IMR-90 (cell line): ENCODE measurements at regions not wholly inside any gene's neighbourhood (a gene's known extent, or its start where the extent isn't known, plus 50 kb on each side); places are given as distances from the start of the nearest gene placed in this dataset.

Source experiments
- ATAC-seq: fragments of 200-7000 bp; cut with Tn5 transposase; 2 replicates; pipeline ENCODE4 v1.9.1; 2020; ENCODE audit warnings: low read depth, mild to moderate bottlenecking, moderate library complexity
- BruUV-seq: library from RNA; stranded (reverse); fragments of 400-500 nt; replicated peaks from 2 replicates; lab custom pipeline; 2021; lab: Mats Ljungman, UMichigan
- CTCF ChIA-PET: fragments of 300-600 bp; formaldehyde crosslinking; extraction: SDS; loops from one replicate; lab custom pipeline; 2021; ENCODE audit warnings: antibody characterized with exemption; lab: Yijun Ruan, JAX
- POLR2A ChIA-PET: fragments of 300-600 bp; sonication (Branson Sonifier 250); formaldehyde crosslinking; loops from one replicate; lab custom pipeline; 2022; ENCODE audit warnings: antibody characterized with exemption; ENCODE audit not compliant: unreplicated experiment; lab: Charles Lee
- DNase-seq: peaks from one replicate; pipeline ENCODE4 v3.0.0; 2013
- H2AFZ ChIP-seq: replicated peaks from 2 replicates; pipeline ENCODE3; 2013; ENCODE audit warnings: low read length, mild to moderate bottlenecking; ENCODE audit not compliant: poor library complexity
- H2AK5ac ChIP-seq: 2 replicates; pipeline ENCODE4 v1.6.1; 2013; ENCODE audit warnings: low read depth, low read length, inconsistent platforms
- H2AK9ac ChIP-seq: replicated peaks from 2 replicates; pipeline ENCODE3; 2013; ENCODE audit warnings: mild to moderate bottlenecking, low read depth, low read length, moderate library complexity; ENCODE audit not compliant: poor library complexity
- H2BK120ac ChIP-seq: 2 replicates; pipeline ENCODE4 v1.6.1; 2013; ENCODE audit warnings: low read depth, low read length, inconsistent platforms
- H2BK15ac ChIP-seq: 3 replicates; pipeline ENCODE4 v1.6.1; 2013; ENCODE audit warnings: low read depth, low read length, inconsistent platforms
- H2BK20ac ChIP-seq: 2 replicates; pipeline ENCODE4 v1.6.1; 2013; ENCODE audit warnings: low read depth, mild to moderate bottlenecking, inconsistent platforms, low read length, moderate library complexity
- H2BK5ac ChIP-seq: 2 replicates; pipeline ENCODE4 v1.6.1; 2013; ENCODE audit warnings: mild to moderate bottlenecking, low read depth, low read length, inconsistent platforms; ENCODE audit not compliant: poor library complexity, severe bottlenecking
- H3K14ac ChIP-seq: replicated peaks from 2 replicates; pipeline ENCODE4 v1.6.1; 2013; ENCODE audit warnings: low read depth, low read length, inconsistent platforms
- H3K18ac ChIP-seq: 2 replicates; pipeline ENCODE4 v1.6.1; 2013; ENCODE audit warnings: low read depth, low read length, control low read depth
- H3K23ac ChIP-seq: 2 replicates; pipeline ENCODE4 v1.6.1; 2013; ENCODE audit warnings: low read depth, low read length, inconsistent platforms
- H3K27ac ChIP-seq: 2 replicates; pipeline ENCODE4 v1.5.1; 2013; ENCODE audit warnings: mild to moderate bottlenecking, control low read depth, low read length; ENCODE audit not compliant: insufficient read depth
- H3K27me3 ChIP-seq: 2 replicates; pipeline ENCODE4 v1.6.1; 2013; ENCODE audit warnings: low read length; ENCODE audit not compliant: control insufficient read depth, insufficient read depth
- H3K36me3 ChIP-seq: 2 replicates; pipeline ENCODE4 v1.6.1; 2013; ENCODE audit warnings: low read length, mixed read lengths; ENCODE audit not compliant: control insufficient read depth, insufficient read depth
- H3K4ac ChIP-seq: 2 replicates; pipeline ENCODE4 v1.6.1; 2013; ENCODE audit warnings: low read depth, low read length, inconsistent platforms
- H3K4me1 ChIP-seq: 2 replicates; pipeline ENCODE4 v1.6.1; 2013; ENCODE audit warnings: low read length, mixed read lengths; ENCODE audit not compliant: control insufficient read depth, insufficient read depth
- H3K4me2 ChIP-seq: 2 replicates; pipeline ENCODE4 v1.6.1; 2013; ENCODE audit warnings: low read depth, mild to moderate bottlenecking, control low read depth, low read length, moderate library complexity
- H3K4me3 ChIP-seq: 2 replicates; pipeline ENCODE4 v1.5.1; 2013; ENCODE audit warnings: low read depth, mild to moderate bottlenecking, control low read depth, low read length, moderate library complexity; ENCODE audit not compliant: insufficient read depth
- H3K56ac ChIP-seq: 2 replicates; pipeline ENCODE4 v1.6.1; 2013; ENCODE audit warnings: low read length, inconsistent platforms; ENCODE audit not compliant: insufficient read depth; ENCODE audit errors: extremely low read depth
- H3K79me1 ChIP-seq, 2 experiments: 2 replicates each; pipeline ENCODE4 v1.6.1; 2013; ENCODE audit warnings: low read length in 2 of 2, inconsistent platforms in 1 of 2, low read depth in 1 of 2
- H3K9ac ChIP-seq: 2 replicates; pipeline ENCODE4 v1.6.1; 2013; ENCODE audit warnings: low read depth, low read length, control low read depth
- H3K9me1 ChIP-seq: 2 replicates; pipeline ENCODE4 v1.6.1; 2013; ENCODE audit warnings: low read length, inconsistent platforms; ENCODE audit not compliant: insufficient read depth
- H3K9me3 ChIP-seq: 2 replicates; pipeline ENCODE4 v1.6.1; 2013; ENCODE audit warnings: low read length; ENCODE audit not compliant: control insufficient read depth, insufficient read depth
- H4K20me1 ChIP-seq: 2 replicates; pipeline ENCODE4 v1.6.1; 2013; ENCODE audit warnings: low read length, inconsistent platforms; ENCODE audit not compliant: insufficient read depth
- H4K5ac ChIP-seq: 2 replicates; pipeline ENCODE4 v1.6.1; 2013; ENCODE audit warnings: mild to moderate bottlenecking, low read depth, low read length, control low read depth
- H4K8ac ChIP-seq, 2 experiments: 2 replicates each; pipeline ENCODE4 v1.6.1; 2013; ENCODE audit warnings: low read depth in 2 of 2, low read length in 2 of 2, control low read depth in 1 of 2, inconsistent platforms in 1 of 2
- H4K91ac ChIP-seq: 2 replicates; pipeline ENCODE4 v1.6.1; 2013; ENCODE audit warnings: low read depth, low read length, inconsistent platforms; ENCODE audit not compliant: insufficient read depth
- BHLHE40 ChIP-seq: fragments of 150-350 bp; IDR thresholded peaks from 2 replicates; pipeline ENCODE4 v1.6.1; 2016; ENCODE audit warnings: mild to moderate bottlenecking, low read depth, low read length
- CEBPB ChIP-seq: IDR thresholded peaks from 2 replicates; pipeline ENCODE4 v1.6.1; 2012; ENCODE audit warnings: low read depth, low read length, improper control_type of control experiment
- CHD1 ChIP-seq: IDR thresholded peaks from 2 replicates; pipeline ENCODE4 v1.6.1; 2012; ENCODE audit warnings: low read depth, low read length, improper control_type of control experiment
- FOS ChIP-seq: fragments of 150-350 bp; IDR thresholded peaks from 2 replicates; pipeline ENCODE4 v1.6.1; 2016; ENCODE audit warnings: low read depth, low read length
- MAFK ChIP-seq: IDR thresholded peaks from 2 replicates; pipeline ENCODE4 v1.6.1; 2012; ENCODE audit warnings: low read depth, low read length, improper control_type of control experiment
- MAZ ChIP-seq: IDR thresholded peaks from 2 replicates; pipeline ENCODE4 v1.6.1; 2012; ENCODE audit warnings: low read depth, mild to moderate bottlenecking, low read length, improper control_type of control experiment, moderate library complexity, borderline replicate concordance
- MXI1 ChIP-seq: IDR thresholded peaks from 2 replicates; pipeline ENCODE4 v1.6.1; 2012; ENCODE audit warnings: low read depth, mild to moderate bottlenecking, low read length, moderate library complexity, borderline replicate concordance
- NFE2L2 ChIP-seq: fragments of 150-350 bp; IDR thresholded peaks from 2 replicates; pipeline ENCODE4 v1.6.1; 2016; ENCODE audit warnings: low read depth, mild to moderate bottlenecking, low read length
- POLR2A ChIP-seq: IDR thresholded peaks from 2 replicates; pipeline ENCODE4 v1.6.1; 2012; ENCODE audit warnings: mild to moderate bottlenecking, low read depth, low read length
- RAD21 ChIP-seq: IDR thresholded peaks from 2 replicates; pipeline ENCODE4 v1.6.1; 2012; ENCODE audit warnings: low read length, improper control_type of control experiment
- RCOR1 ChIP-seq: IDR thresholded peaks from 2 replicates; pipeline ENCODE4 v1.6.1; 2012; ENCODE audit warnings: mild to moderate bottlenecking, low read length, improper control_type of control experiment; ENCODE audit not compliant: insufficient replicate concordance
- RFX5 ChIP-seq: IDR thresholded peaks from 2 replicates; pipeline ENCODE4 v1.8.0; 2012; ENCODE audit warnings: low read depth, mild to moderate bottlenecking, low read length, moderate library complexity
- SMC3 ChIP-seq: fragments of 150-350 bp; IDR thresholded peaks from 2 replicates; pipeline ENCODE4 v1.6.1; 2016; ENCODE audit warnings: low read depth, mild to moderate bottlenecking, antibody characterized with exemption, low read length, moderate library complexity
- WGBS, 2 experiments: methylation state at CpG; one replicate each; pipeline versions ENCODE4 v1.1.5 to v1.1.7; 2013; ENCODE audit warnings: missing lambda C conversion rate in 2 of 2; ENCODE audit not compliant: insufficient read length in 1 of 2; ENCODE audit errors: extremely low coverage in 2 of 2; 5-methylcytosine and 5-hydroxymethylcytosine counted together
- dilution Hi-C: fragments of 300-500 bp; cut with HindIII; formaldehyde crosslinking; loops from one replicate; pipeline ENCODE4 v1.14.3; 2018; ENCODE audit warnings: low sequenced_read_pairs; ENCODE audit not compliant: unreplicated experiment
- in situ Hi-C: fragments of 300-500 bp; cut with MboI; formaldehyde crosslinking; loops from 3 replicates; pipeline ENCODE4 v1.14.3; 2019; ENCODE audit warnings: low sequenced_read_pairs, inconsistent platforms, mixed read lengths
- intact Hi-C: fragments of 100-400 bp; cut with micrococcal nuclease; formaldehyde crosslinking; loops from 2 replicates; pipeline ENCODE4 v1.10.0; 2022
- TF ChIP-seq, protein P1 (sequence below): fragments of 150-350 bp; IDR thresholded peaks from 2 replicates; pipeline ENCODE4 v1.6.1; 2016; ENCODE audit warnings: low read depth, mild to moderate bottlenecking, low read length, moderate library complexity, borderline replicate concordance
- TF ChIP-seq, protein P2 (sequence below): conservative IDR thresholded peaks from 2 replicates; pipeline ENCODE4 v1.5.1; 2012; ENCODE audit warnings: mild to moderate bottlenecking, low read depth, low read length, improper control_type of control experiment
- TF ChIP-seq, protein P3 (sequence below): fragments of 150-350 bp; IDR thresholded peaks from 2 replicates; pipeline ENCODE4 v1.6.1; 2017; ENCODE audit warnings: mild to moderate bottlenecking, antibody characterized with exemption, low read length, low read depth

DNA sequence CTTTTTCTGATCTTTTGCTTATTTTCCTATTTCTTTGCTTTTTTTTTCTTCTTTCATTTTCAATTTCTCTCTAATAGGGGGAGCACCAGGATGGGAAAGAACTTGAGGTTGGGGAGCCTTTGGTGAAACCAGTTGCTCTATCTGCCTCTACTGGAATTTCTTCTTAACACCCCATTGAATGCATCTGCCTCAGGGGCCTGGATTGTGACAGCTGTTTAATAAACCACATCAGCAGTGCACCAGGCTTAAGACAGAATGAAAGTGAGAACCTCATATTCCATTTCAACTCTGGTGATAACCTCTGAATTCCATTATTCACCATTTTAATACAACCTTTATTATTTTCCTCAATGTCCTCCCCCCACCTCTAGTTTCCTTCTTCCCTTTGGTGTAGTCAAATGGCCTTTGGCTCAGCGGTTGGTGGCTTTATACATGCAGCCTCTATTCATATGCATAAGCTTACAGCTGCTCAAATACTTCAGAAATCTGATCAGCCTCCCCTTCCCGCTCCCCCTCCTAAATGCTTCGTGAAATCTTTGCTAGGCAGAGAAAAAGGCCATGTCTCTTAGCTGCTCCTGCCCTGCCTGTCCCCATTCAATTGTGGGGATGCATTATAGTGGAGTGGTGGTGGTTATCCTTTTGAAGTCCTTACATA is 537.3 kb upstream of the PLXNA2 start:
- no peaks in the 10 kb centered on the region for H3K79me1 ChIP-seq
- no peak overlapping the region for H4K5ac ChIP-seq
- H4K91ac ChIP-seq, result no peak overlapping the region
- in situ Hi-C loops, result no loop called here
- H3K4ac ChIP-seq, result no peak overlapping the region
- no peaks in the 10 kb centered on the region for H3K4me1 ChIP-seq
- no peak overlapping the region for H3K56ac ChIP-seq
- H2BK15ac ChIP-seq, result no peak overlapping the region
- no peak for TF ChIP-seq CEBPB
- TF ChIP-seq RAD21, result no peak
- no peak for TF ChIP-seq BHLHE40
- TF ChIP-seq CHD1, result no peak
- no peak for TF ChIP-seq RCOR1
- TF ChIP-seq, protein P1, sequence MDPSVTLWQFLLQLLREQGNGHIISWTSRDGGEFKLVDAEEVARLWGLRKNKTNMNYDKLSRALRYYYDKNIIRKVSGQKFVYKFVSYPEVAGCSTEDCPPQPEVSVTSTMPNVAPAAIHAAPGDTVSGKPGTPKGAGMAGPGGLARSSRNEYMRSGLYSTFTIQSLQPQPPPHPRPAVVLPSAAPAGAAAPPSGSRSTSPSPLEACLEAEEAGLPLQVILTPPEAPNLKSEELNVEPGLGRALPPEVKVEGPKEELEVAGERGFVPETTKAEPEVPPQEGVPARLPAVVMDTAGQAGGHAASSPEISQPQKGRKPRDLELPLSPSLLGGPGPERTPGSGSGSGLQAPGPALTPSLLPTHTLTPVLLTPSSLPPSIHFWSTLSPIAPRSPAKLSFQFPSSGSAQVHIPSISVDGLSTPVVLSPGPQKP, result no peak
- TF ChIP-seq POLR2A, result no peak
- TF ChIP-seq MAZ, result no peak
- no peak for TF ChIP-seq SMC3
- no peak for TF ChIP-seq FOS
- TF ChIP-seq, protein P2, sequence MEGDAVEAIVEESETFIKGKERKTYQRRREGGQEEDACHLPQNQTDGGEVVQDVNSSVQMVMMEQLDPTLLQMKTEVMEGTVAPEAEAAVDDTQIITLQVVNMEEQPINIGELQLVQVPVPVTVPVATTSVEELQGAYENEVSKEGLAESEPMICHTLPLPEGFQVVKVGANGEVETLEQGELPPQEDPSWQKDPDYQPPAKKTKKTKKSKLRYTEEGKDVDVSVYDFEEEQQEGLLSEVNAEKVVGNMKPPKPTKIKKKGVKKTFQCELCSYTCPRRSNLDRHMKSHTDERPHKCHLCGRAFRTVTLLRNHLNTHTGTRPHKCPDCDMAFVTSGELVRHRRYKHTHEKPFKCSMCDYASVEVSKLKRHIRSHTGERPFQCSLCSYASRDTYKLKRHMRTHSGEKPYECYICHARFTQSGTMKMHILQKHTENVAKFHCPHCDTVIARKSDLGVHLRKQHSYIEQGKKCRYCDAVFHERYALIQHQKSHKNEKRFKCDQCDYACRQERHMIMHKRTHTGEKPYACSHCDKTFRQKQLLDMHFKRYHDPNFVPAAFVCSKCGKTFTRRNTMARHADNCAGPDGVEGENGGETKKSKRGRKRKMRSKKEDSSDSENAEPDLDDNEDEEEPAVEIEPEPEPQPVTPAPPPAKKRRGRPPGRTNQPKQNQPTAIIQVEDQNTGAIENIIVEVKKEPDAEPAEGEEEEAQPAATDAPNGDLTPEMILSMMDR, result no peak
- no peak for TF ChIP-seq NFE2L2
- TF ChIP-seq, protein P3, sequence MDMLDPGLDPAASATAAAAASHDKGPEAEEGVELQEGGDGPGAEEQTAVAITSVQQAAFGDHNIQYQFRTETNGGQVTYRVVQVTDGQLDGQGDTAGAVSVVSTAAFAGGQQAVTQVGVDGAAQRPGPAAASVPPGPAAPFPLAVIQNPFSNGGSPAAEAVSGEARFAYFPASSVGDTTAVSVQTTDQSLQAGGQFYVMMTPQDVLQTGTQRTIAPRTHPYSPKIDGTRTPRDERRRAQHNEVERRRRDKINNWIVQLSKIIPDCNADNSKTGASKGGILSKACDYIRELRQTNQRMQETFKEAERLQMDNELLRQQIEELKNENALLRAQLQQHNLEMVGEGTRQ, result no peak
- TF ChIP-seq RFX5, result no peak
- TF ChIP-seq MAFK, result no peak
- TF ChIP-seq MXI1, result no peak
- no peak overlapping the region for H2AK9ac ChIP-seq
- no peak overlapping the region for H3K14ac ChIP-seq
- intact Hi-C loops, result no loop called here
- ATAC-seq (no peak), DNase-seq (no peak)
- no peak overlapping the region for H2AFZ ChIP-seq
- H3K18ac ChIP-seq, result no peak overlapping the region
- no peaks in the 10 kb centered on the region for H3K36me3 ChIP-seq
- H3K9me1 ChIP-seq, result no peaks in the 10 kb centered on the region
- H2AK5ac ChIP-seq, result no peak overlapping the region
- H2BK120ac ChIP-seq, result no peak overlapping the region
- no peaks in the 10 kb centered on the region for H3K27me3 ChIP-seq
- no peak overlapping the region for H3K23ac ChIP-seq
- H3K9ac ChIP-seq, result no peak overlapping the region
- CTCF ChIA-PET, result no interaction called here
- H3K4me2 ChIP-seq, result no peak overlapping the region
- no peak overlapping the region for H4K8ac ChIP-seq
- no TSS peak for BruUV-seq
- H3K9me3 ChIP-seq, result peaks cover 8% of the 10 kb centered on the region
- H3K27ac ChIP-seq, result no peak overlapping the region
- H3K4me3 ChIP-seq, result no peak overlapping the region
- H2BK5ac ChIP-seq, result no peak overlapping the region
- POLR2A ChIA-PET, result no interaction called here
- no peak overlapping the region for H2BK20ac ChIP-seq
- dilution Hi-C loops, result no loop called here
- no CpG with 5 or more reads among the region's 3 CpGs for WGBS, 2 experiments
- H4K20me1 ChIP-seq, result no peaks in the 10 kb centered on the region
